Liver (tissue), 8 donors: ENCODE measurements at regions not wholly inside any gene's neighbourhood (a gene's known extent, or its start where the extent isn't known, plus 50 kb on each side); places are given as distances from the start of the nearest gene placed in this dataset.

Experiments used
- DNase-seq: peaks from one replicate; pipeline ENCODE4 v3.0.0-alpha.2; 2017; ENCODE audit warnings: low spot score
- H3K27ac ChIP-seq, 2 donors: one replicate each; pipeline ENCODE4 v1.7.0; 2013; ENCODE audit warnings: inconsistent platforms in 2 of 2, low read length in 2 of 2, control low read depth in 1 of 2, low read depth in 1 of 2, mild to moderate bottlenecking in 1 of 2
- H3K27me3 ChIP-seq, 4 donors: one replicate each; pipeline versions ENCODE4 v1.6.1 to v1.7.0; 2013; ENCODE audit warnings: low read length in 3 of 4, inconsistent platforms in 1 of 4, mild to moderate bottlenecking in 1 of 4, moderate library complexity in 1 of 4; ENCODE audit not compliant: control insufficient read depth in 4 of 4, insufficient read depth in 4 of 4
- H3K36me3 ChIP-seq, 4 donors: one replicate each; pipeline versions ENCODE4 v1.6.1 to v1.7.0; 2013; ENCODE audit warnings: low read length in 3 of 4, mild to moderate bottlenecking in 3 of 4, low read depth in 1 of 4, moderate library complexity in 1 of 4; ENCODE audit not compliant: control insufficient read depth in 4 of 4, insufficient read depth in 3 of 4
- H3K4me1 ChIP-seq, 4 donors: one replicate each; pipeline versions ENCODE4 v1.6.1 to v1.7.0; 2013; ENCODE audit warnings: low read length in 3 of 4, mild to moderate bottlenecking in 3 of 4, moderate library complexity in 1 of 4; ENCODE audit not compliant: control insufficient read depth in 4 of 4, insufficient read depth in 4 of 4
- H3K4me3 ChIP-seq, 3 donors: one replicate each; pipeline versions ENCODE4 v1.6.1 to v1.7.0; 2013; ENCODE audit warnings: low read length in 3 of 3, control low read depth in 1 of 3, low read depth in 1 of 3, mild to moderate bottlenecking in 1 of 3
- H3K9ac ChIP-seq, 2 donors: one replicate each; pipeline ENCODE4 v1.7.0; 2013; ENCODE audit warnings: low read length in 2 of 2, mild to moderate bottlenecking in 2 of 2, moderate library complexity in 2 of 2, control low read depth in 1 of 2, low read depth in 1 of 2
- H3K9me3 ChIP-seq, 4 donors: one replicate each; pipeline versions ENCODE4 v1.6.1 to v1.7.0; 2013; ENCODE audit warnings: low read length in 3 of 4; ENCODE audit not compliant: control insufficient read depth in 4 of 4
- CTCF ChIP-seq: fragments of 150-350 bp; IDR thresholded peaks from 2 replicates; pipeline ENCODE4 v1.5.1; 2017; ENCODE audit warnings: improper control_type of control experiment, low read depth, low read length; ENCODE audit not compliant: missing input control
- EGR1 ChIP-seq, 2 donors: IDR thresholded peaks; 2 replicates each; pipeline ENCODE4 v1.6.1; 2016 to 2018; ENCODE audit warnings: antibody characterized with exemption in 2 of 2, low read depth in 2 of 2
- FOXA1 ChIP-seq: IDR thresholded peaks from 2 replicates; pipeline ENCODE4 v1.6.1; 2016; ENCODE audit warnings: antibody characterized with exemption
- FOXA2 ChIP-seq: IDR thresholded peaks from 2 replicates; pipeline ENCODE4 v1.6.1; 2016; ENCODE audit warnings: antibody characterized with exemption
- HNF4A ChIP-seq, 2 donors: conservative IDR thresholded peaks; 2 replicates each; pipeline ENCODE4 v1.6.1; 2016; ENCODE audit warnings: antibody characterized with exemption in 2 of 2, mild to moderate bottlenecking in 2 of 2
- HNF4G ChIP-seq: IDR thresholded peaks from 2 replicates; pipeline ENCODE4 v1.6.1; 2016; ENCODE audit warnings: antibody characterized with exemption
- JUND ChIP-seq, 2 donors: IDR thresholded peaks; 2 replicates each; pipeline ENCODE4 v1.6.1; 2016; ENCODE audit warnings: antibody characterized with exemption in 2 of 2
- MAX ChIP-seq: IDR thresholded peaks from 2 replicates; pipeline ENCODE4 v1.6.1; 2016; ENCODE audit warnings: antibody characterized with exemption
- NR2F2 ChIP-seq: IDR thresholded peaks from 2 replicates; pipeline ENCODE4 v1.6.1; 2016; ENCODE audit warnings: antibody characterized with exemption
- REST ChIP-seq: IDR thresholded peaks from 2 replicates; pipeline ENCODE4 v1.6.1; 2016; ENCODE audit warnings: antibody characterized with exemption, mild to moderate bottlenecking
- RXRA ChIP-seq, 2 donors: IDR thresholded peaks; 2 replicates each; pipeline ENCODE4 v1.6.1; 2017 to 2018; ENCODE audit warnings: antibody characterized with exemption in 2 of 2, mild to moderate bottlenecking in 1 of 2
- SP1 ChIP-seq: IDR thresholded peaks from 2 replicates; pipeline ENCODE4 v1.6.1; 2018; ENCODE audit warnings: antibody characterized with exemption, mild to moderate bottlenecking
- TAF1 ChIP-seq: conservative IDR thresholded peaks from 2 replicates; pipeline ENCODE4 v1.6.1; 2016; ENCODE audit warnings: antibody characterized with exemption, mild to moderate bottlenecking
- YY1 ChIP-seq: IDR thresholded peaks from 2 replicates; pipeline ENCODE4 v1.6.1; 2016; ENCODE audit warnings: antibody characterized with exemption, mild to moderate bottlenecking
- ZBTB33 ChIP-seq: IDR thresholded peaks from 2 replicates; pipeline ENCODE4 v1.6.1; 2016; ENCODE audit warnings: antibody characterized with exemption
- WGBS: extraction: QIAGEN DNeasy Blood & Tissue Kit; methylation state at CpG from one replicate; pipeline ENCODE4 v1.1.7; 2013; 5-methylcytosine and 5-hydroxymethylcytosine counted together
- donor health status: healthy.
- donor health status: healthy.
- donor health status: healthy.
- donor health status: healthy.
- donor health status: healthy.

GRCh38 chr1:25051504-25051903 is 121.4 kb upstream of the RUNX3 start:
- no peak for DNase-seq
- H3K9ac ChIP-seq: no peak overlapping the region
- H3K27me3 ChIP-seq: no peaks in the 10 kb centered on the region
- H3K4me3 ChIP-seq: no peak overlapping the region
- no peaks in the 10 kb centered on the region for H3K4me1 ChIP-seq
- no peak overlapping the region for H3K27ac ChIP-seq
- no peaks in the 10 kb centered on the region for H3K9me3 ChIP-seq
- TF ChIP-seq EGR1 (IDR thresholded peaks at IDR 0.05; ENCODE audit: low read depth in 2 of 2) (no peak), NR2F2 (no peak)
- WGBS: 86% methylated on average over 6 of the region's 6 CpGs
- H3K36me3 ChIP-seq: no peaks in the 10 kb centered on the region

GRCh38 chr1:25050165-25050564 is 120.1 kb upstream of the RUNX3 start:
- no peak for TF ChIP-seq NR2F2
- no peak for TF ChIP-seq SP1
- no peak for TF ChIP-seq EGR1 (IDR thresholded peaks at IDR 0.05; ENCODE audit: low read depth in 2 of 2)
- TF ChIP-seq HNF4G: no peak
- Histone ChIP-seq H3K27me3 (no peaks in the 10 kb centered on the region), H3K4me3 (no peak overlapping the region), H3K4me1 (no peaks in the 10 kb centered on the region), H3K36me3 (no peaks in the 10 kb centered on the region), H3K9ac (no peak overlapping the region), H3K9me3 (no peaks in the 10 kb centered on the region), H3K27ac (no peak overlapping the region)
- 90% methylated on average over 8 of the region's 8 CpGs for WGBS
- DNase-seq: no peak

- no peaks in the 10 kb centered on the region for H3K27me3 ChIP-seq
- H3K4me3 ChIP-seq: no peak overlapping the region
- DNase-seq: no peak
- H3K27ac ChIP-seq: no peak overlapping the region
- H3K36me3 ChIP-seq: no peaks in the 10 kb centered on the region
- H3K4me1 ChIP-seq: no peaks in the 10 kb centered on the region
- no peaks in the 10 kb centered on the region for H3K9me3 ChIP-seq
- 76% methylated on average over 2 of the region's 2 CpGs for WGBS
- H3K9ac ChIP-seq: no peak overlapping the region
- TF ChIP-seq HNF4G: no peak
- no peak for TF ChIP-seq MAX
- no peak for TF ChIP-seq FOXA2
- no peak for TF ChIP-seq ZBTB33
- no peak for TF ChIP-seq TAF1
- TF ChIP-seq CTCF: no peak
- TF ChIP-seq EGR1 (IDR thresholded peaks at IDR 0.05; ENCODE audit: low read depth in 2 of 2): no peak
- TF ChIP-seq REST: no peak
- TF ChIP-seq JUND (IDR thresholded peaks at IDR 0.05): no peak
- TF ChIP-seq RXRA (IDR thresholded peaks at IDR 0.05): no peak
- TF ChIP-seq HNF4A (conservative IDR thresholded peaks at IDR 0.05): no peak
- TF ChIP-seq YY1: no peak
- no peak for TF ChIP-seq FOXA1
- no peak for TF ChIP-seq NR2F2
Measured at GRCh38 chr1:25049190-25049589, 119.1 kb upstream of the RUNX3 start.
